SK-N-SH (cell line): ENCODE measurements at regions not wholly inside any gene's neighbourhood (a gene's known extent, or its start where the extent isn't known, plus 50 kb on each side); places are given as distances from the start of the nearest gene placed in this dataset.

Experiments used
- CTCF ChIA-PET: fragments of 300-600, 350-600 bp; formaldehyde crosslinking; extraction: SDS; loops from one replicate; lab custom pipeline; 2021; lab: Yijun Ruan, JAX
- POLR2A ChIA-PET: fragments of 350-600 bp; sonication (Branson Sonifier 250); formaldehyde crosslinking; extraction: SDS; loops from one replicate; lab custom pipeline; 2020; ENCODE audit warnings: antibody characterized with exemption, inconsistent platforms; lab: Yijun Ruan, JAX
- DNase-seq: peaks from one replicate; pipeline ENCODE4 v3.0.0; 2012
- H2AFZ ChIP-seq: fragments of 200-600 bp; sonication (generic); 2 replicates; pipeline ENCODE4 v1.8.1; 2016; ENCODE audit warnings: antibody characterized with exemption, mild to moderate bottlenecking, low read depth
- H3F3A ChIP-seq: fragments of 200-600 bp; sonication (generic); replicated peaks from 2 replicates; pipeline ENCODE3; 2016; ENCODE audit warnings: antibody characterized with exemption, mild to moderate bottlenecking; ENCODE audit not compliant: insufficient read depth
- H3K27ac ChIP-seq, 2 experiments: fragments of 200-500 bp in 1 of 2; fragments of 200-600 bp in 1 of 2; sonication (Bioruptor generic) in 1 of 2; sonication (generic), shearing (Covaris generic) in 1 of 2; 2 replicates each; pipeline versions ENCODE4 v1.5.1 to v1.6.1; 2014 to 2016; ENCODE audit warnings: low read depth in 2 of 2, inconsistent platforms in 1 of 2, low read length in 1 of 2, mild to moderate bottlenecking in 1 of 2, mixed read lengths in 1 of 2
- H3K27me3 ChIP-seq: fragments of 200-600 bp; sonication (generic), shearing (Covaris generic); 2 replicates; pipeline ENCODE4 v1.6.1; 2016; ENCODE audit warnings: mixed run types; ENCODE audit not compliant: insufficient read depth
- H3K36me3 ChIP-seq, 2 experiments: fragments of 200-500 bp in 1 of 2; fragments of 200-600 bp in 1 of 2; sonication (Bioruptor generic) in 1 of 2; sonication (generic) in 1 of 2; replicated peaks in 1 of 2; 2 replicates each; pipeline versions ENCODE3 to v1.5.1; 2014 to 2016; ENCODE audit warnings: low read length in 1 of 2, mild to moderate bottlenecking in 1 of 2; ENCODE audit not compliant: insufficient read depth in 2 of 2, control insufficient read depth in 1 of 2
- H3K4me1 ChIP-seq, 2 experiments: fragments of 200-500 bp in 1 of 2; fragments of 200-600 bp in 1 of 2; sonication (Bioruptor generic) in 1 of 2; sonication (generic), shearing (Covaris generic) in 1 of 2; 2 replicates each; pipeline versions ENCODE4 v1.5.1 to v1.6.1; 2014 to 2016; ENCODE audit warnings: low read depth in 1 of 2, low read length in 1 of 2, mixed run types in 1 of 2; ENCODE audit not compliant: insufficient read depth in 2 of 2, control insufficient read depth in 1 of 2
- H3K4me2 ChIP-seq: fragments of 200-600 bp; sonication (generic), shearing (Covaris generic); 2 replicates; pipeline ENCODE4 v1.6.1; 2017; ENCODE audit warnings: mixed run types
- H3K4me3 ChIP-seq, 2 experiments: fragments of 200-500 bp in 1 of 2; fragments of 200-600 bp in 1 of 2; sonication (Bioruptor generic) in 1 of 2; sonication (generic), shearing (Covaris generic) in 1 of 2; 2 replicates each; pipeline versions ENCODE4 v1.5.1 to v1.8.1; 2014 to 2016; ENCODE audit warnings: low read depth in 2 of 2, inconsistent platforms in 1 of 2, low read length in 1 of 2, mild to moderate bottlenecking in 1 of 2, mixed read lengths in 1 of 2, moderate library complexity in 1 of 2
- H3K79me2 ChIP-seq: fragments of 200-600 bp; sonication (generic); 2 replicates; pipeline ENCODE4 v1.8.1; 2017; ENCODE audit warnings: mild to moderate bottlenecking; ENCODE audit not compliant: insufficient read depth
- H3K9ac ChIP-seq: fragments of 200-600 bp; sonication (generic); 2 replicates; pipeline ENCODE4 v1.6.1; 2017; ENCODE audit warnings: mixed run types
- H3K9me2 ChIP-seq: fragments of 200-600 bp; sonication (generic); 2 replicates; pipeline ENCODE4 v1.6.1; 2017; ENCODE audit warnings: mixed run types
- H3K9me3 ChIP-seq: fragments of 200-600 bp; sonication (generic); 2 replicates; pipeline ENCODE4 v1.6.1; 2017; ENCODE audit warnings: mixed run types, mild to moderate bottlenecking, moderate library complexity
- H4K20me1 ChIP-seq: fragments of 200-600 bp; sonication (generic); 2 replicates; pipeline ENCODE4 v1.6.1; 2017; ENCODE audit warnings: mild to moderate bottlenecking, mixed run types; ENCODE audit not compliant: insufficient read depth
- EP300 ChIP-seq, 2 experiments: IDR thresholded peaks; 2 replicates each; pipeline versions ENCODE4 v1.4.0 to v1.6.1; 2012; ENCODE audit warnings: borderline replicate concordance in 1 of 2, low read depth in 1 of 2, low read length in 1 of 2
- FOSL2 ChIP-seq: IDR thresholded peaks from 2 replicates; pipeline ENCODE4 v1.4.0; 2012; ENCODE audit warnings: low read depth, mild to moderate bottlenecking, moderate library complexity, borderline replicate concordance
- GABPA ChIP-seq: IDR thresholded peaks from 2 replicates; pipeline ENCODE4 v1.4.0; 2012; ENCODE audit warnings: low read depth, mild to moderate bottlenecking
- JUND ChIP-seq: IDR thresholded peaks from 2 replicates; pipeline ENCODE4 v1.4.0; 2012
- PBX3 ChIP-seq: IDR thresholded peaks from 2 replicates; pipeline ENCODE4; 2012
- POLR2AphosphoS5 ChIP-seq: IDR thresholded peaks from 2 replicates; pipeline ENCODE4 v1.6.1; 2012; ENCODE audit warnings: low read depth, low read length
- RFX5 ChIP-seq: IDR thresholded peaks from 2 replicates; pipeline ENCODE4 v1.6.1; 2012; ENCODE audit warnings: mild to moderate bottlenecking, improper control_type of control experiment, low read length
- RXRA ChIP-seq: IDR thresholded peaks from 2 replicates; pipeline ENCODE4 v1.4.0; 2012; ENCODE audit warnings: low read depth, mild to moderate bottlenecking, borderline replicate concordance
- TAF1 ChIP-seq: IDR thresholded peaks from 2 replicates; pipeline ENCODE4 v1.6.1; 2012; ENCODE audit warnings: low read depth, mild to moderate bottlenecking, low read length, moderate library complexity, borderline replicate concordance
- TCF12 ChIP-seq: IDR thresholded peaks from 2 replicates; pipeline ENCODE4 v1.4.0; 2012
- USF2 ChIP-seq: fragments of 150-350 bp; IDR thresholded peaks from 2 replicates; pipeline ENCODE4 v1.6.1; 2017; ENCODE audit warnings: antibody characterized with exemption, low read length, low read depth, borderline replicate concordance
- WGBS: methylation state at CpG from one replicate; pipeline ENCODE4 v1.1.6; 2017; ENCODE audit warnings: low lambda C conversion rate; 5-methylcytosine and 5-hydroxymethylcytosine counted together
- TF ChIP-seq, protein P1 (sequence below): IDR thresholded peaks from 2 replicates; pipeline ENCODE4 v1.4.0; 2012; ENCODE audit warnings: low read depth, borderline replicate concordance
- TF ChIP-seq, protein P2 (sequence below): IDR thresholded peaks from 2 replicates; pipeline ENCODE4 v1.4.0; 2012; ENCODE audit warnings: low read depth, borderline replicate concordance

DNA sequence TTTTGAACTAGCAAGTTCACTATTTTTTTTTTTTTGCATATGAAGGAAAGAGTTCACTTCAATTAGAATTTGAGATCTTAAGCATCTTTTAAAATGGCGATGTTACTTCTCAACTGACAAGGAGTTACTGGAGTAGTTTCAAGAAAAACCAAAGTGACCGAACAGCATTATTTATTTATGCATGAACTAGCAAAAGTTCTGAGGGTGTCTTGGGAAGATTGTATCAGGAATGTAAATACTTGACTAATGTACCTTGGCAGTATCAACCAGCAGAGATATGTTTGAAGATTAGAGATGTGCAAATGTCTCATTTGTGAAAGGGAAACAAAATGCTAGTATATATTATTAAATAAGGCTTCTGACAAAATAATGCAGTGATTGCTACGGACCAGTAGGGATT, 203.9 kb downstream of the KBTBD8 start:
- POLR2A ChIA-PET, result no interaction called here
- no peaks in the 10 kb centered on the region for H4K20me1 ChIP-seq
- DNase-seq, result no peak
- no peaks in the 10 kb centered on the region for H3K79me2 ChIP-seq
- H3K4me2 ChIP-seq, result no peak overlapping the region
- no peak overlapping the region for H3K4me3 ChIP-seq
- no peaks in the 10 kb centered on the region for H3K9me2 ChIP-seq
- no peak overlapping the region for H3K27ac ChIP-seq
- no peaks in the 10 kb centered on the region for H3K36me3 ChIP-seq
- no peaks in the 10 kb centered on the region for H3K27me3 ChIP-seq
- TF ChIP-seq, protein P1, sequence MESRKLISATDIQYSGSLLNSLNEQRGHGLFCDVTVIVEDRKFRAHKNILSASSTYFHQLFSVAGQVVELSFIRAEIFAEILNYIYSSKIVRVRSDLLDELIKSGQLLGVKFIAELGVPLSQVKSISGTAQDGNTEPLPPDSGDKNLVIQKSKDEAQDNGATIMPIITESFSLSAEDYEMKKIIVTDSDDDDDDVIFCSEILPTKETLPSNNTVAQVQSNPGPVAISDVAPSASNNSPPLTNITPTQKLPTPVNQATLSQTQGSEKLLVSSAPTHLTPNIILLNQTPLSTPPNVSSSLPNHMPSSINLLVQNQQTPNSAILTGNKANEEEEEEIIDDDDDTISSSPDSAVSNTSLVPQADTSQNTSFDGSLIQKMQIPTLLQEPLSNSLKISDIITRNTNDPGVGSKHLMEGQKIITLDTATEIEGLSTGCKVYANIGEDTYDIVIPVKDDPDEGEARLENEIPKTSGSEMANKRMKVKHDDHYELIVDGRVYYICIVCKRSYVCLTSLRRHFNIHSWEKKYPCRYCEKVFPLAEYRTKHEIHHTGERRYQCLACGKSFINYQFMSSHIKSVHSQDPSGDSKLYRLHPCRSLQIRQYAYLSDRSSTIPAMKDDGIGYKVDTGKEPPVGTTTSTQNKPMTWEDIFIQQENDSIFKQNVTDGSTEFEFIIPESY, result no peak
- TF ChIP-seq, protein P2, sequence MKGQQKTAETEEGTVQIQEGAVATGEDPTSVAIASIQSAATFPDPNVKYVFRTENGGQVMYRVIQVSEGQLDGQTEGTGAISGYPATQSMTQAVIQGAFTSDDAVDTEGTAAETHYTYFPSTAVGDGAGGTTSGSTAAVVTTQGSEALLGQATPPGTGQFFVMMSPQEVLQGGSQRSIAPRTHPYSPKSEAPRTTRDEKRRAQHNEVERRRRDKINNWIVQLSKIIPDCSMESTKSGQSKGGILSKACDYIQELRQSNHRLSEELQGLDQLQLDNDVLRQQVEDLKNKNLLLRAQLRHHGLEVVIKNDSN, result no peak
- TF ChIP-seq FOSL2 (no peak), RXRA (no peak), JUND (no peak), POLR2AphosphoS5 (no peak), USF2 (no peak), PBX3 (no peak), TAF1 (no peak), GABPA (no peak), RFX5 (no peak)
- no peak overlapping the region for H2AFZ ChIP-seq
- CTCF ChIA-PET, result no interaction called here
- no peak overlapping the region for H3K9ac ChIP-seq
- no peaks in the 10 kb centered on the region for H3K4me1 ChIP-seq
- H3K9me3 ChIP-seq, result no peaks in the 10 kb centered on the region
- 32% methylated on average over 3 of the region's 3 CpGs for WGBS
- no peaks in the 10 kb centered on the region for H3F3A ChIP-seq

GRCh38 chr3:67204951-67205350, 206.8 kb downstream of the KBTBD8 start:
- WGBS, result 36% methylated on average over 4 of the region's 4 CpGs
- no peaks in the 10 kb centered on the region for H3K9me3 ChIP-seq
- H3K27me3 ChIP-seq, result no peaks in the 10 kb centered on the region
- no peaks in the 10 kb centered on the region for H3K79me2 ChIP-seq
- H3K36me3 ChIP-seq, result no peaks in the 10 kb centered on the region
- ChIA-PET POLR2A (no interaction called here), CTCF (no interaction called here)
- no peaks in the 10 kb centered on the region for H3F3A ChIP-seq
- no peak overlapping the region for H3K27ac ChIP-seq
- no peak overlapping the region for H3K9ac ChIP-seq
- no peaks in the 10 kb centered on the region for H4K20me1 ChIP-seq
- TF ChIP-seq RFX5 (no peak), EP300 (IDR thresholded peaks at IDR 0.05; ENCODE audit: borderline replicate concordance in 1 of 2, low read depth in 1 of 2, low read length in 1 of 2) (no peak), TCF12 (no peak), FOSL2 (no peak), PBX3 (no peak), USF2 (no peak), TAF1 (no peak)
- no peaks in the 10 kb centered on the region for H3K9me2 ChIP-seq
- H3K4me3 ChIP-seq, result no peak overlapping the region
- no peak overlapping the region for H2AFZ ChIP-seq
- H3K4me2 ChIP-seq, result no peak overlapping the region
- no peak for DNase-seq
- no peaks in the 10 kb centered on the region for H3K4me1 ChIP-seq
